ENCODE measurements at regions not wholly inside any gene's neighbourhood (a gene's known extent, or its start where the extent isn't known, plus 50 kb on each side); places are given as distances from the start of the nearest gene placed in this dataset.
A peak's percentile ranks its signal among the peaks of the same experiment; 100 is the strongest.
"Not testable (repeated sequence)": the region's sequence is repeated elsewhere in the genome, so short reads cannot be mapped to it uniquely, and the experiment has no call there.

- not testable (repeated sequence) for DNase-seq (ENCODE audit: low spot score); FAIRE-seq
Measured at GRCh38 chr4:102210806-102211205, 134.5 kb downstream of the SLC39A8 start.

- FAIRE-seq: not testable (repeated sequence)
Measured at GRCh38 chr4:102204634-102205033, 140.6 kb downstream of the SLC39A8 start.

GRCh38 chr4:102196221-102196620, 149.1 kb downstream of the SLC39A8 start:
- FAIRE-seq: no peak
- DNase-seq (ENCODE audit: low spot score): no peak

More at GRCh38 chr4:102204634-102205033, 140.6 kb downstream of the SLC39A8 start:
- DNase-seq (ENCODE audit: low spot score): not testable (repeated sequence)

- no peak for DNase-seq (ENCODE audit: low spot score)
- FAIRE-seq: no peak
Measured at GRCh38 chr4:102193145-102193544, 152.1 kb downstream of the SLC39A8 start.

GRCh38 chr4:102180046-102180445, 165.2 kb downstream of the SLC39A8 start:
- no peak for FAIRE-seq
- DNase-seq (ENCODE audit: low spot score): no peak

GRCh38 chr4:102174719-102175189, 170.5 kb downstream of the SLC39A8 start:
- FAIRE-seq: no peak
- DNase-seq (ENCODE audit: low spot score): no peak

- FAIRE-seq (no peak), DNase-seq (ENCODE audit: low spot score) (no peak)
Measured at GRCh38 chr4:102172341-102172740, 172.9 kb downstream of the SLC39A8 start.

- no peak for DNase-seq (ENCODE audit: low spot score)
- FAIRE-seq: peak; percentile 12
Measured at GRCh38 chr4:102170910-102171309, 174.4 kb downstream of the SLC39A8 start.

- FAIRE-seq (no peak), DNase-seq (ENCODE audit: low spot score) (no peak)
Measured at GRCh38 chr4:102169345-102169744, 175.9 kb downstream of the SLC39A8 start.

- no peak for DNase-seq (ENCODE audit: low spot score)
- no peak for FAIRE-seq
Measured at GRCh38 chr4:102168580-102168979, 176.7 kb downstream of the SLC39A8 start.

- DNase-seq (ENCODE audit: low spot score) (no peak), FAIRE-seq (no peak)
Measured at GRCh38 chr4:102165584-102165983, 179.7 kb downstream of the SLC39A8 start.

GRCh38 chr4:102163404-102164140, 181.7 kb downstream of the SLC39A8 start:
- DNase-seq (ENCODE audit: low spot score) (no peak), FAIRE-seq (no peak)

- no peak for FAIRE-seq
- DNase-seq (ENCODE audit: low spot score): no peak
Measured at GRCh38 chr4:102157984-102158383, 187.3 kb downstream of the SLC39A8 start.

- FAIRE-seq: no peak
- DNase-seq (ENCODE audit: low spot score): no peak
Measured at GRCh38 chr4:102153391-102153790, 191.9 kb downstream of the SLC39A8 start.

GRCh38 chr4:102151696-102152095, 193.6 kb downstream of the SLC39A8 start:
- no peak for DNase-seq (ENCODE audit: low spot score)
- no peak for FAIRE-seq

GRCh38 chr4:102143433-102143832, 201.8 kb downstream of the SLC39A8 start:
- DNase-seq (ENCODE audit: low spot score): no peak
- no peak for FAIRE-seq

GRCh38 chr4:102141842-102142241, 203.4 kb downstream of the SLC39A8 start:
- FAIRE-seq: no peak

GRCh38 chr4:102139932-102140331, 205.3 kb downstream of the SLC39A8 start:
- FAIRE-seq (no peak), DNase-seq (ENCODE audit: low spot score) (no peak)

More at GRCh38 chr4:102141842-102142241, 203.4 kb downstream of the SLC39A8 start:
- no peak for DNase-seq (ENCODE audit: low spot score)

GRCh38 chr4:102139132-102139573, 206.1 kb downstream of the SLC39A8 start:
- no peak for FAIRE-seq
- DNase-seq (ENCODE audit: low spot score): no peak

- no peak for DNase-seq (ENCODE audit: low spot score)
- FAIRE-seq: no peak
Measured at GRCh38 chr4:102137217-102137616, 208.1 kb downstream of the SLC39A8 start.

- no peak for DNase-seq (ENCODE audit: low spot score)
- FAIRE-seq: no peak
Measured at GRCh38 chr4:102129810-102130209, 215.5 kb downstream of the SLC39A8 start.
